Spleen (tissue), 3 donors: ENCODE measurements at regions not wholly inside any gene's neighbourhood (a gene's known extent, or its start where the extent isn't known, plus 50 kb on each side); places are given as distances from the start of the nearest gene placed in this dataset.

Experiments used
- POLR2A ChIP-seq, 3 donors: fragments of 450-650 bp; IDR thresholded peaks; one replicate each; pipeline ENCODE4 v1.5.1; 2017; ENCODE audit warnings: antibody characterized with exemption in 3 of 3, mild to moderate bottlenecking in 1 of 3
- POLR2AphosphoS5 ChIP-seq, 3 donors: sonication (generic); formaldehyde crosslinking; IDR thresholded peaks; one replicate each; pipeline ENCODE4 v1.5.1; 2017; ENCODE audit warnings: antibody characterized with exemption in 3 of 3

- TF ChIP-seq POLR2A (IDR thresholded peaks at IDR 0.05) = no peak
- TF ChIP-seq POLR2AphosphoS5 (IDR thresholded peaks at IDR 0.05) = no peak
Observed at GRCh38 chr9:17013010-17013409, 121.8 kb upstream of the CNTLN start.
